ENCODE measurements at regions not wholly inside any gene's neighbourhood (a gene's known extent, or its start where the extent isn't known, plus 50 kb on each side); places are given as distances from the start of the nearest gene placed in this dataset.

GRCh38 chr9:127556871-127557270 lies 55.2 kb upstream of the STXBP1 start:
- TF ChIP-seq CTCF (IDR thresholded peaks at IDR 0.05) (no peak), ZFX (IDR thresholded peaks at IDR 0.05; ENCODE audit: borderline replicate concordance) (no peak)

Data from 22Rv1 (cell line).